ENCODE measurements at regions not wholly inside any gene's neighbourhood (a gene's known extent, or its start where the extent isn't known, plus 50 kb on each side); places are given as distances from the start of the nearest gene placed in this dataset.
"Not testable (repeated sequence)": the region's sequence is repeated elsewhere in the genome, so short reads cannot be mapped to it uniquely, and the experiment has no call there.

GRCh38 chr9:88596376-88596775 is 61.4 kb downstream of the NXNL2 start:
- DNase-seq = no peak

- DNase-seq = no peak
Measured at GRCh38 chr9:88604836-88605511, 70.0 kb downstream of the NXNL2 start.

GRCh38 chr9:88605512-88606362 is 70.8 kb downstream of the NXNL2 start:
- DNase-seq = no peak

GRCh38 chr9:88614359-88614758 is 79.4 kb downstream of the NXNL2 start:
- no peak for DNase-seq

- DNase-seq = no peak
Measured at GRCh38 chr9:88623698-88624097, 88.7 kb downstream of the NXNL2 start.

- no peak for DNase-seq
Measured at GRCh38 chr9:88628114-88628513, 93.1 kb downstream of the NXNL2 start.

GRCh38 chr9:88628811-88629210 is 93.8 kb downstream of the NXNL2 start:
- DNase-seq = no peak

- DNase-seq = not testable (repeated sequence)
Measured at GRCh38 chr9:88630574-88630973, 95.6 kb downstream of the NXNL2 start.

- DNase-seq = no peak
Measured at GRCh38 chr9:88635151-88635550, 100.2 kb downstream of the NXNL2 start.

- no peak for DNase-seq
Measured at GRCh38 chr9:88641456-88642240, 106.7 kb downstream of the NXNL2 start.

GRCh38 chr9:88642336-88642735 is 107.4 kb downstream of the NXNL2 start:
- DNase-seq = no peak

- no peak for DNase-seq
Measured at GRCh38 chr9:88643931-88644330, 109.0 kb downstream of the NXNL2 start.

- no peak for DNase-seq
Measured at GRCh38 chr9:88645172-88645878, 110.3 kb downstream of the NXNL2 start.

- no peak for DNase-seq
Measured at GRCh38 chr9:88645879-88646199, 110.9 kb downstream of the NXNL2 start.

- DNase-seq = no peak
Measured at GRCh38 chr9:88646539-88647300, 111.7 kb downstream of the NXNL2 start.

- DNase-seq = no peak
Measured at GRCh38 chr9:88651682-88652633, 117.0 kb downstream of the NXNL2 start.

- DNase-seq = no peak
Measured at GRCh38 chr9:88652876-88653275, 117.9 kb downstream of the NXNL2 start.

- DNase-seq = no peak
Measured at GRCh38 chr9:88653406-88653805, 118.4 kb downstream of the NXNL2 start.

- DNase-seq = no peak
Measured at GRCh38 chr9:88653911-88654310, 118.9 kb downstream of the NXNL2 start.

GRCh38 chr9:88657893-88658292 is 122.9 kb downstream of the NXNL2 start:
- no peak for DNase-seq

- no peak for DNase-seq
Measured at GRCh38 chr9:88658311-88658822, 123.4 kb downstream of the NXNL2 start.
